Common myeloid progenitor, CD34-positive (primary cell): ENCODE measurements at regions not wholly inside any gene's neighbourhood (a gene's known extent, or its start where the extent isn't known, plus 50 kb on each side); places are given as distances from the start of the nearest gene placed in this dataset.

ENCODE experiments used
- CTCF ChIA-PET: fragments of 350-600 bp; sonication (Branson Sonifier 250); formaldehyde crosslinking; loops from one replicate; lab custom pipeline; 2021; ENCODE audit warnings: antibody characterized with exemption; lab: Charles Lee
- POLR2A ChIA-PET: fragments of 350-600 bp; sonication (Branson Sonifier 250); formaldehyde crosslinking; loops from one replicate; lab custom pipeline; 2021; ENCODE audit warnings: antibody characterized with exemption; lab: Charles Lee
- DNase-seq, 3 donors: peaks; one replicate each; pipeline versions ENCODE4 v3.0.0 to v3.0.0-alpha.2; 2013
- H3K27ac ChIP-seq, 2 experiments: 1 replicate in 1 of 2; 2 replicates in 1 of 2; pipeline ENCODE4 v1.7.0; 2013; ENCODE audit warnings: inconsistent platforms in 2 of 2, low read length in 2 of 2, mild to moderate bottlenecking in 2 of 2, low read depth in 1 of 2, moderate library complexity in 1 of 2; ENCODE audit not compliant: severe bottlenecking in 2 of 2, insufficient read depth in 1 of 2, poor library complexity in 1 of 2
- H3K27me3 ChIP-seq, 5 experiments: replicated peaks in 2 of 5; 1 replicate in 3 of 5; 2 replicates in 2 of 5; pipeline versions ENCODE4 v1.6.1 to v1.7.0; 2013; ENCODE audit warnings: low read length in 4 of 5, mild to moderate bottlenecking in 2 of 5, moderate library complexity in 2 of 5, inconsistent platforms in 1 of 5; ENCODE audit not compliant: insufficient read depth in 5 of 5, control insufficient read depth in 4 of 5
- H3K36me3 ChIP-seq, 4 experiments: 1 replicate in 2 of 4; 2 replicates in 2 of 4; pipeline versions ENCODE4 v1.6.1 to v1.7.0; 2013; ENCODE audit warnings: low read length in 3 of 4, control low read depth in 1 of 4, mild to moderate bottlenecking in 1 of 4; ENCODE audit not compliant: control insufficient read depth in 4 of 4, insufficient read depth in 4 of 4
- H3K4me1 ChIP-seq, 4 experiments: 1 replicate in 3 of 4; 2 replicates in 1 of 4; pipeline versions ENCODE4 v1.6.1 to v1.7.1; 2013; ENCODE audit warnings: low read length in 3 of 4, mild to moderate bottlenecking in 3 of 4, control low read depth in 1 of 4, inconsistent platforms in 1 of 4, moderate library complexity in 1 of 4; ENCODE audit not compliant: control insufficient read depth in 4 of 4, insufficient read depth in 4 of 4; ENCODE audit errors: control extremely low read depth in 1 of 4
- H3K4me3 ChIP-seq, 7 experiments: 1 replicate in 4 of 7; 2 replicates in 3 of 7; pipeline versions ENCODE4 v1.5.1 to v1.7.0; 2013; ENCODE audit warnings: mild to moderate bottlenecking in 7 of 7, low read length in 6 of 7, moderate library complexity in 6 of 7, inconsistent platforms in 2 of 7, low read depth in 2 of 7, control low read depth in 1 of 7; ENCODE audit not compliant: insufficient read depth in 4 of 7, control insufficient read depth in 1 of 7; ENCODE audit errors: extremely low read depth in 1 of 7
- H3K9me3 ChIP-seq, 5 experiments: 1 replicate in 4 of 5; 2 replicates in 1 of 5; pipeline versions ENCODE4 v1.6.1 to v1.7.1; 2013; ENCODE audit warnings: low read length in 4 of 5, mild to moderate bottlenecking in 2 of 5, inconsistent platforms in 1 of 5, low read depth in 1 of 5, moderate library complexity in 1 of 5; ENCODE audit not compliant: control insufficient read depth in 4 of 5, insufficient read depth in 2 of 5; ENCODE audit errors: control extremely low read depth in 1 of 5
- WGBS: methylation state at CpG from one replicate; pipeline ENCODE4 v1.1.5; 2013; ENCODE audit not compliant: insufficient coverage; 5-methylcytosine and 5-hydroxymethylcytosine counted together

DNA sequence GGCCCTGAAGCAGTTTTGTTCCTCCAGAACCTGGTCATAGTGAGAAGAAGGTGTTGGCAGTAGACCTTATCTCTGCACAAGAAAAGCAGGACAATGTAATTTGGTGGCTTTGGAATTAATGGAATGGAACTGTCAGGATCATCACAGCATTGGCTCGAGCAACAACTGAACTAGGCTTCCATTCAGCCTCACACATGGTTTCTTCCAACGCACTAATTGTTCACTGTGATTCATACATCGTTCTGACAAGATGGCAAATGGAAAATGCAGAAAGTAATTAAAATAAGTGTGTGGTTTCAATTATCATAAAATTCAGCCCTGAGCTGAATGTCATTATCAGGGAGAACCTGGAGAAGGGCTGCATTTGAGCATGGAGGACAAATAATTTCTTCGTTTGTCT is 80.6 kb downstream of the MFSD1 start:
- Histone ChIP-seq H3K9me3 (peaks cover 0 to 3% (median 0%) of the 10 kb centered on the region in 5 experiments), H3K27ac (no peak overlapping the region), H3K36me3 (no peaks in the 10 kb centered on the region), H3K4me3 (no peak overlapping the region), H3K27me3 (peaks cover 0 to under 1% (median 0%) of the 10 kb centered on the region in 5 experiments), H3K4me1 (no peaks in the 10 kb centered on the region)
- POLR2A ChIA-PET: no interaction called here
- no peak for DNase-seq
- no CpG with 5 or more reads among the region's 4 CpGs for WGBS
- CTCF ChIA-PET: no interaction called here

DNA sequence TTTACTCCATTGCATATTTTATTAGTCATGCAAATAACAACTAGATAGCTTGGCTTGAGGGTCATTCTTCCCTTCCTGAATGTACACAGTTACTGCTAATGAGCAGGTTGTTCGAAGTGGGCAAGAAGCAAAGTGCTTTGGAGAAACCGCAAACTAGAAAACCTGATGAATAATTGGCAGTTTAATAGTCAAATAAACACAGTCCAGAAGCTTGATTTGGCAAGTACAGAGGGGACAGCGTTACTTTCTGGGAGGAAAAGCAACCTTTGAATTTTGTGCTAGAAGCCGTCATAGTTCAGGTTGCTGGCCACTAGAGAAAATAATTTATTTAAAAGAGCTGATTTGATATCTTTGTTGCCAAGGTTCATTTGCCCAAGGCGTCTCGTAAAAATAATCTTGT is 94.9 kb downstream of the MFSD1 start:
- H3K4me3 ChIP-seq: no peak overlapping the region
- CTCF ChIA-PET: no interaction called here
- H3K4me1 ChIP-seq: no peaks in the 10 kb centered on the region
- no peaks in the 10 kb centered on the region for H3K9me3 ChIP-seq
- no peak for DNase-seq
- H3K27me3 ChIP-seq: no peaks in the 10 kb centered on the region
- H3K36me3 ChIP-seq: no peaks in the 10 kb centered on the region
- POLR2A ChIA-PET: no interaction called here
- H3K27ac ChIP-seq: no peak overlapping the region
- 100% methylated on average over 1 of the region's 6 CpGs for WGBS

DNA sequence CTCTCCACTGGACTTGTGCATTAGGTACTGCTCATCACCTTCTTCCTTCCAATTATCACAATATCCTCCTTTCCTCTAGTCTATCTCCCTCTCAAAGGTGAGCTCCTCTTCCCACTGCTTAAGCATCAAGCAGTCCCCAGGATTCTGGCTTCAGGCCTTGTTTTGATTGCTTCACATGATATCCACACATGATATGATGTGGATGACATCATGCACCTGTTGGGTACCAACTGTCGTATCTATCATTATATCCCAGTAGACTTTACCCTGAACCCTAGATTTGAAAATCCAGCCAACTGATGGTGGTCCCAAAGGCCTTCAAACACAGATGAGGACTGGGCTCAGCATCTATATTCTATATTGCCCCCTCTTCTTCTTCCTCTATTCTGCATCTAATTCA is 104.9 kb downstream of the MFSD1 start:
- ChIA-PET CTCF (no interaction called here), POLR2A (interaction anchor here (0.6 kb wide), 1 partner anchor 78 kb away, joined by 3 read pairs; no protein-coding TSS in a partner anchor)
- H3K36me3 ChIP-seq: no peaks in the 10 kb centered on the region
- no peaks in the 10 kb centered on the region for H3K4me1 ChIP-seq
- no peak overlapping the region for H3K4me3 ChIP-seq
- H3K27ac ChIP-seq: no peak overlapping the region
- no peak for DNase-seq
- WGBS: 100% methylated on average over 1 of the region's 1 CpG
- peaks cover 0 to 2% (median 0%) of the 10 kb centered on the region in 5 experiments for H3K27me3 ChIP-seq
- H3K9me3 ChIP-seq: no peaks in the 10 kb centered on the region

DNA sequence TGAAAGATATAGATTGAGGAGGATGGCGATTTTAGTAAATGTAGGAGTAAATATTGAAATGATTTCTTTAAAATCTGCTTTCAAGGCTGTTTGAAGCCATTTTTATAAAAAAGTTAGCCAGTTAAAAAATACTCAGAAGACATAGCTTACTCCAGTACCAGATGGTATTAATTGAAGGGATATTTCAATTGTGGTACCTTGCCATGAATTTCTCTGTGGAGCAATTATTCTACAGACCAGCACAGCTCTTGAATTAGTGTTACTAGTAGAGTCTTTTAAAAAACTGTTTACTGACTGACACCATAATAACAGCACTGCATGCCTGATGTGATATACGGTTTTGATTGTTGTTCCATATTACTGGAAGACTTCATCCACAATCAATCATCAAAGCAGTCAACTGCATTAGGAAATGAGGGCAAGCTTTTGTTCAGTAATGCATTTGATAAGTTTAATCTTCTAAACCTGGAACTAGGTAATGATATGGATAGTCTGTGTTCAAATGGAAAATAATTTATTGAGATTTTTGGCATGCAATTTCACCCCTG is 106.4 kb downstream of the MFSD1 start:
- no CpG with 5 or more reads among the region's 2 CpGs for WGBS
- H3K36me3 ChIP-seq: no peaks in the 10 kb centered on the region
- H3K27me3 ChIP-seq: no peaks in the 10 kb centered on the region
- CTCF ChIA-PET: no interaction called here
- no peaks in the 10 kb centered on the region for H3K4me1 ChIP-seq
- H3K4me3 ChIP-seq: no peak overlapping the region
- DNase-seq: no peak
- H3K9me3 ChIP-seq: no peaks in the 10 kb centered on the region
- POLR2A ChIA-PET: no interaction called here
- no peak overlapping the region for H3K27ac ChIP-seq

DNA sequence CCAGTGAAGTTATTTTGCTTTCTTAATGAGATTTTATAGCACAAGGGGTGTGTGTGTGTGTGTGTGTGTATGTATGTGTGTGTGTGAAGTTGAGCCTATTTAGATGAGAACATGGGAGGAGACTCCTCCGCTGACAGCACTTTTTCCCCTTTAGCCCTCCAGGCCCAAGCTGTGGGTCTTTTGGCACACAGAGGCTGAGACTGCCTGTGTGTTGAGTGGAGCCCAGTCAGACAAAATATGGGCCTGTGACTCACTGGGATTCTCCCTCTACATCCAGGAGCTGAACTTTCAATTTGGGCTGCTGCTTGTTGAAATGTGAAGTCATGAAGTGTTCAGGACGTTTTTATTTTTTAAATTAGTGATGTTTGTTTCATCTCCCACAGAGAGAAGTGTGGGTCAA is 108.0 kb downstream of the MFSD1 start:
- Histone ChIP-seq H3K27me3 (no peaks in the 10 kb centered on the region), H3K36me3 (no peaks in the 10 kb centered on the region), H3K27ac (no peak overlapping the region), H3K4me1 (no peaks in the 10 kb centered on the region), H3K4me3 (no peak overlapping the region), H3K9me3 (no peaks in the 10 kb centered on the region)
- no peak for DNase-seq
- POLR2A ChIA-PET: no interaction called here
- CTCF ChIA-PET: interaction anchor here (1.3 kb wide), 1 partner anchor 10 kb away, joined by 4 read pairs; no protein-coding TSS in a partner anchor
- WGBS: 100% methylated on average over 1 of the region's 2 CpGs

DNA sequence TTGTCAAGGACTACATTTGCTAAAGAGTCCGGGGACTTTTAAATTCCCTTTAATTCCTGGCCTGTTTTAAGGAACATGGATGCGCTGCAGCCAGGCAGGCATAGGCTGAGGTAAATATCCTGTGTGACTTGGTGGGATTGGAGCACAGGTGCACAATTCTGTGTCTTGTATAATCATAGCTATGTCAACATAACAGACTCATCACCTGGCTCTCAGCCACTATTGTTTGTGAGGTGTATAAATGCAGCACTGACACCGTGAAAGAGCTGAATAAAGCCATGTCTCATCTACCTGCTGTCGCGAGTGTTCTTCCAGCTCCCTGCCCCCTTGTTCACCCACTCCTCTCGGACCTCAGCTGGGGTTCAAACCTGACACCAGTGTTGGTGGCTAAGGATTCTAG is 109.7 kb downstream of the MFSD1 start:
- no peaks in the 10 kb centered on the region for H3K9me3 ChIP-seq
- ChIA-PET POLR2A (no interaction called here), CTCF (interaction anchor here (1.0 kb wide), 1 partner anchor 116 kb away, joined by 3 read pairs; no protein-coding TSS in a partner anchor)
- DNase-seq: no peak
- H3K27me3 ChIP-seq: peaks cover 0 to 2% (median 0%) of the 10 kb centered on the region in 5 experiments
- no peak overlapping the region for H3K27ac ChIP-seq
- H3K36me3 ChIP-seq: no peaks in the 10 kb centered on the region
- no peak overlapping the region for H3K4me3 ChIP-seq
- 100% methylated on average over 5 of the region's 6 CpGs for WGBS
- H3K4me1 ChIP-seq: no peaks in the 10 kb centered on the region

DNA sequence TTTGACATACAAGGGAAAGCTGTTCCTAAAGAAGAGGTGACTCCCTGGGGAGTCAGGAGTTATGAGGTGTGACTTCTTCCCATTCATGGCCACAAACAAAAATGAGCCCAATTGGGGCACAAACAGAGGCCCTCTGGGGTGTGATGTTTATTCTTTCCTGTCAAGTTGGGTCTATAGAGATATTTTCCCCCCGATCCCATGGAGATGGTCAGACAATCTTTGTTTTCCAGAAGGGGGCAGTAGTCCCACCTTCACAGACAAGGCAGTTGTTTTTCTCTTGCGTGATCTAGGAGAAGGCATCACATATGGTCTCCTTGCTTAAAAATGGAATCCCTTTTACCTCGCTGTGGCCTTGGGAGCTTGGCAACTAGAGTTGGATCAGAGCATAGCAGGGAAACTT is 110.3 kb downstream of the MFSD1 start:
- no peak for DNase-seq
- H3K4me1 ChIP-seq: no peaks in the 10 kb centered on the region
- peaks cover 0 to 2% (median 0%) of the 10 kb centered on the region in 5 experiments for H3K27me3 ChIP-seq
- WGBS: 86% methylated on average over 3 of the region's 3 CpGs
- H3K9me3 ChIP-seq: no peaks in the 10 kb centered on the region
- POLR2A ChIA-PET: no interaction called here
- H3K36me3 ChIP-seq: no peaks in the 10 kb centered on the region
- CTCF ChIA-PET: interaction anchor here (1.0 kb wide), 1 partner anchor 117 kb away, joined by 3 read pairs; no protein-coding TSS in a partner anchor
- H3K4me3 ChIP-seq: no peak overlapping the region
- no peak overlapping the region for H3K27ac ChIP-seq
